ENCODE measurements at regions not wholly inside any gene's neighbourhood (a gene's known extent, or its start where the extent isn't known, plus 50 kb on each side); places are given as distances from the start of the nearest gene placed in this dataset.

DNA sequence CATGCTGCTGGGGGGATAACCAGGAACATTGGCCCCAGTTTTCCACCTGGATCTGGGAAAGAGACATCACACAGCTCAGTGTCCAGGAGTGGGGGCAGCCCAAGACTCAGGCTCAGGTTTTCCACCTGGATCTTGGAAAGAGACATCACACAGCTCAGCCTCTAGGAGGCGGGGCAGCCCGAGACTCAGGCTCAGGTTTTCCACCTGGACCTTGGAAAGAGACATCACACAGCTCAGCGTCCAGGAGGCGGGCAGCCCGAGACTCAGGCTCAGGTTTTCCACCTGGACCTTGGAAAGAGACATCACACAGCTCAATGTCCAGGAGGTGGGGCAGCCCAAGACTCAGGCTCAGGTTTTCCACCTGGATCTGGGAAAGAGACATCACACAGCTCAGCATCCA lies 361.6 kb downstream of the THBS2 start:
- TF ChIP-seq MAFK (IDR thresholded peaks at IDR 0.05; ENCODE audit: low read depth, low read length) = no peak
- no peak for TF ChIP-seq RAD21 (IDR thresholded peaks at IDR 0.05; ENCODE audit: low read length)
- TF ChIP-seq POLR2A (IDR thresholded peaks at IDR 0.05; ENCODE audit: low read depth, low read length) = no peak
- TF ChIP-seq CHD1 (IDR thresholded peaks at IDR 0.05; ENCODE audit: low read depth, low read length) = no peak
- TF ChIP-seq FOS (IDR thresholded peaks at IDR 0.05; ENCODE audit: low read depth, low read length) = no peak
- TF ChIP-seq MXI1 (IDR thresholded peaks at IDR 0.05; ENCODE audit: borderline replicate concordance, low read depth, low read length) = no peak
- TF ChIP-seq, protein P1, sequence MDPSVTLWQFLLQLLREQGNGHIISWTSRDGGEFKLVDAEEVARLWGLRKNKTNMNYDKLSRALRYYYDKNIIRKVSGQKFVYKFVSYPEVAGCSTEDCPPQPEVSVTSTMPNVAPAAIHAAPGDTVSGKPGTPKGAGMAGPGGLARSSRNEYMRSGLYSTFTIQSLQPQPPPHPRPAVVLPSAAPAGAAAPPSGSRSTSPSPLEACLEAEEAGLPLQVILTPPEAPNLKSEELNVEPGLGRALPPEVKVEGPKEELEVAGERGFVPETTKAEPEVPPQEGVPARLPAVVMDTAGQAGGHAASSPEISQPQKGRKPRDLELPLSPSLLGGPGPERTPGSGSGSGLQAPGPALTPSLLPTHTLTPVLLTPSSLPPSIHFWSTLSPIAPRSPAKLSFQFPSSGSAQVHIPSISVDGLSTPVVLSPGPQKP (IDR thresholded peaks at IDR 0.05; ENCODE audit: borderline replicate concordance, low read depth, low read length) = no peak
- TF ChIP-seq, protein P2, sequence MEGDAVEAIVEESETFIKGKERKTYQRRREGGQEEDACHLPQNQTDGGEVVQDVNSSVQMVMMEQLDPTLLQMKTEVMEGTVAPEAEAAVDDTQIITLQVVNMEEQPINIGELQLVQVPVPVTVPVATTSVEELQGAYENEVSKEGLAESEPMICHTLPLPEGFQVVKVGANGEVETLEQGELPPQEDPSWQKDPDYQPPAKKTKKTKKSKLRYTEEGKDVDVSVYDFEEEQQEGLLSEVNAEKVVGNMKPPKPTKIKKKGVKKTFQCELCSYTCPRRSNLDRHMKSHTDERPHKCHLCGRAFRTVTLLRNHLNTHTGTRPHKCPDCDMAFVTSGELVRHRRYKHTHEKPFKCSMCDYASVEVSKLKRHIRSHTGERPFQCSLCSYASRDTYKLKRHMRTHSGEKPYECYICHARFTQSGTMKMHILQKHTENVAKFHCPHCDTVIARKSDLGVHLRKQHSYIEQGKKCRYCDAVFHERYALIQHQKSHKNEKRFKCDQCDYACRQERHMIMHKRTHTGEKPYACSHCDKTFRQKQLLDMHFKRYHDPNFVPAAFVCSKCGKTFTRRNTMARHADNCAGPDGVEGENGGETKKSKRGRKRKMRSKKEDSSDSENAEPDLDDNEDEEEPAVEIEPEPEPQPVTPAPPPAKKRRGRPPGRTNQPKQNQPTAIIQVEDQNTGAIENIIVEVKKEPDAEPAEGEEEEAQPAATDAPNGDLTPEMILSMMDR (conservative IDR thresholded peaks at IDR 0.05; ENCODE audit: low read depth, low read length) = no peak
- no peak for TF ChIP-seq RFX5 (IDR thresholded peaks at IDR 0.05; ENCODE audit: low read depth, low read length)
- Histone ChIP-seq H3K23ac (ENCODE audit: low read depth, low read length) (no peak overlapping the region), H2AK5ac (ENCODE audit: low read depth, low read length) (no peak overlapping the region), H3K56ac (ENCODE audit: extremely low read depth, insufficient read depth, low read length) (no peak overlapping the region), H2AK9ac (replicated peaks; ENCODE audit: low read depth, low read length, poor library complexity) (no peak overlapping the region), H3K36me3 (ENCODE audit: control insufficient read depth, insufficient read depth, low read length) (no peaks in the 10 kb centered on the region), H2BK5ac (ENCODE audit: low read depth, low read length, poor library complexity, severe bottlenecking) (no peak overlapping the region), H4K20me1 (ENCODE audit: insufficient read depth, low read length) (no peaks in the 10 kb centered on the region), H3K9me3 (ENCODE audit: control insufficient read depth, insufficient read depth, low read length) (peaks cover 1% of the 10 kb centered on the region; the same call in 1 of the 2 replicates), H3K9ac (ENCODE audit: low read depth, low read length) (no peak overlapping the region), H3K79me1 (ENCODE audit: low read depth in 1 of 2, low read length in 2 of 2) (no peaks in the 10 kb centered on the region), H2BK120ac (ENCODE audit: low read depth, low read length) (no peak overlapping the region), H3K4me1 (ENCODE audit: control insufficient read depth, insufficient read depth, low read length) (no peaks in the 10 kb centered on the region), H3K27me3 (ENCODE audit: control insufficient read depth, insufficient read depth, low read length) (peaks cover 5% of the 10 kb centered on the region; the same call in 1 of the 2 replicates), H4K5ac (ENCODE audit: low read depth, low read length) (no peak overlapping the region), H3K27ac (ENCODE audit: insufficient read depth, low read length) (no peak overlapping the region), H3K18ac (ENCODE audit: low read depth, low read length) (no peak overlapping the region), H3K14ac (replicated peaks; ENCODE audit: low read depth, low read length) (no peak overlapping the region), H4K91ac (ENCODE audit: insufficient read depth, low read depth, low read length) (no peak overlapping the region), H2AFZ (replicated peaks; ENCODE audit: low read length, poor library complexity) (no peak overlapping the region), H3K4me2 (ENCODE audit: low read depth, low read length) (no peak overlapping the region), H2BK20ac (ENCODE audit: low read depth, low read length) (no peak overlapping the region), H3K4me3 (ENCODE audit: insufficient read depth, low read depth, low read length) (no peak overlapping the region), H3K4ac (ENCODE audit: low read depth, low read length) (no peak overlapping the region), H3K9me1 (ENCODE audit: insufficient read depth, low read length) (no peaks in the 10 kb centered on the region), H4K8ac (ENCODE audit: low read depth in 2 of 2, low read length in 2 of 2) (no peak overlapping the region), H2BK15ac (ENCODE audit: low read depth, low read length) (no peak overlapping the region)
- dilution Hi-C loops (cut with HindIII; ENCODE audit: low sequenced_read_pairs, unreplicated experiment) = no loop called here
- in situ Hi-C loops (cut with MboI; ENCODE audit: low sequenced_read_pairs) = loop anchor here (10.0 to 25.0 kb wide), 2 partner anchors 623 to 980 kb away; no protein-coding TSS in a partner anchor
- intact Hi-C loops (cut with micrococcal nuclease) = loop anchor here (10.0 kb wide), 1 partner anchor 763 kb away; no protein-coding TSS in a partner anchor
- ATAC-seq (ENCODE audit: low read depth) (no peak), DNase-seq (no peak)
- ChIA-PET CTCF (no interaction called here), POLR2A (ENCODE audit: unreplicated experiment) (no interaction called here)
- no TSS peak for BruUV-seq (replicated peaks)
- whole genome bisulfite sequencing, 2 experiments (ENCODE audit: extremely low coverage in 2 of 2, insufficient read length in 1 of 2) = 73% methylated on average over 3 of the region's 5 CpGs; no CpG with 5 or more reads in 1 of the 2 experiments
